Esophagus muscularis mucosa (tissue), 4 donors: ENCODE measurements at regions not wholly inside any gene's neighbourhood (a gene's known extent, or its start where the extent isn't known, plus 50 kb on each side); places are given as distances from the start of the nearest gene placed in this dataset.

ENCODE experiments used
- DNase-seq: peaks from one replicate; pipeline ENCODE4 v3.0.0-alpha.2; 2017; ENCODE audit errors: extremely low spot score
- H3K27ac ChIP-seq, 4 donors: fragments of 200-600 bp; sonication (generic); replicated peaks in 1 of 4; 1 replicate in 3 of 4; 2 replicates in 1 of 4; pipeline ENCODE4 v1.5.1; 2016 to 2019; ENCODE audit warnings: mild to moderate bottlenecking in 1 of 4
- H3K27me3 ChIP-seq, 4 donors: fragments of 200-600 bp; sonication (generic); one replicate each; pipeline versions ENCODE4 v1.5.1 to v1.6.0; 2016 to 2019
- H3K36me3 ChIP-seq, 4 donors: fragments of 200-600 bp; sonication (generic); one replicate each; pipeline ENCODE4 v1.5.1; 2016 to 2019
- H3K4me1 ChIP-seq, 4 donors: fragments of 200-600 bp; sonication (generic); one replicate each; pipeline ENCODE4 v1.5.1; 2016 to 2019
- H3K4me3 ChIP-seq, 4 donors: fragments of 200-600 bp; sonication (generic); 1 replicate in 2 of 4; 2 replicates in 2 of 4; pipeline ENCODE4 v1.5.1; 2016 to 2019; ENCODE audit warnings: mild to moderate bottlenecking in 4 of 4, moderate library complexity in 1 of 4
- H3K9me3 ChIP-seq, 4 donors: fragments of 200-600 bp; sonication (generic); 1 replicate in 3 of 4; 2 replicates in 1 of 4; pipeline ENCODE4 v1.5.1; 2016 to 2019
- EP300 ChIP-seq: sonication (generic); formaldehyde crosslinking; IDR thresholded peaks from one replicate; pipeline ENCODE4 v1.6.1; 2017; ENCODE audit warnings: antibody characterized with exemption
- POLR2A ChIP-seq: fragments of 450-650 bp; IDR thresholded peaks from one replicate; pipeline ENCODE4 v1.6.1; 2017; ENCODE audit warnings: antibody characterized with exemption, moderate library complexity, mild to moderate bottlenecking, low read depth
- POLR2AphosphoS5 ChIP-seq, 2 donors: sonication (generic); formaldehyde crosslinking; IDR thresholded peaks; one replicate each; pipeline ENCODE4 v1.6.1; 2017; ENCODE audit warnings: antibody characterized with exemption in 2 of 2
- WGBS: methylation state at CpG from one replicate; pipeline ENCODE4 v1.1.5; 2018; 5-methylcytosine and 5-hydroxymethylcytosine counted together
- intact Hi-C: fragments of 100-400 bp; cut with DNase I; formaldehyde crosslinking; loops from one replicate; pipeline ENCODE4 v1.15.1; 2023
- TF ChIP-seq, protein P1 (sequence below), 3 experiments: fragments of 200-600 bp in 2 of 3; fragments of 450-650 bp in 1 of 3; sonication (generic) in 2 of 3; IDR thresholded peaks; one replicate each; pipeline ENCODE4 v1.5.1; 2017 to 2019; ENCODE audit warnings: antibody characterized with exemption in 3 of 3, mild to moderate bottlenecking in 2 of 3, moderate library complexity in 1 of 3

DNA sequence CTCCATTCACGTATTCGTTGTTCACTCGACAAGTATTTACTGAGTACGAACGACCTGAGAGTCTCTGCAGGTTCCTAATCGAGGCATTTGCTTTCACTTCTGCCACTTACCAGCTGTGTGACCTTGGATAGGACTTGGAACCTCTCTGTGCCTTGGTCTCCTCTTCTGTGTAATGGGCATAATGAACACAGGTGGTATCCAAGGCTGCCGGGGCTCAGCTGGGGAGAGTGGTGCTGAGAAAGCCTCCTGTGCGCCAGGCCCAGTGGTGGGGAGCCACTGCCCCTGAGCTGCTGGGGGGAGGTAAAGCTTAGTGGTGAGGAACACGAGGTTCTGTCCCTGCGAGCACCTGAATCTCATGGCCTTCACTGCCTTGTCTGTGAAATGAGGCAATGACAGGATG lies 150.7 kb downstream of the IRF8 start:
- TF ChIP-seq, protein P1, sequence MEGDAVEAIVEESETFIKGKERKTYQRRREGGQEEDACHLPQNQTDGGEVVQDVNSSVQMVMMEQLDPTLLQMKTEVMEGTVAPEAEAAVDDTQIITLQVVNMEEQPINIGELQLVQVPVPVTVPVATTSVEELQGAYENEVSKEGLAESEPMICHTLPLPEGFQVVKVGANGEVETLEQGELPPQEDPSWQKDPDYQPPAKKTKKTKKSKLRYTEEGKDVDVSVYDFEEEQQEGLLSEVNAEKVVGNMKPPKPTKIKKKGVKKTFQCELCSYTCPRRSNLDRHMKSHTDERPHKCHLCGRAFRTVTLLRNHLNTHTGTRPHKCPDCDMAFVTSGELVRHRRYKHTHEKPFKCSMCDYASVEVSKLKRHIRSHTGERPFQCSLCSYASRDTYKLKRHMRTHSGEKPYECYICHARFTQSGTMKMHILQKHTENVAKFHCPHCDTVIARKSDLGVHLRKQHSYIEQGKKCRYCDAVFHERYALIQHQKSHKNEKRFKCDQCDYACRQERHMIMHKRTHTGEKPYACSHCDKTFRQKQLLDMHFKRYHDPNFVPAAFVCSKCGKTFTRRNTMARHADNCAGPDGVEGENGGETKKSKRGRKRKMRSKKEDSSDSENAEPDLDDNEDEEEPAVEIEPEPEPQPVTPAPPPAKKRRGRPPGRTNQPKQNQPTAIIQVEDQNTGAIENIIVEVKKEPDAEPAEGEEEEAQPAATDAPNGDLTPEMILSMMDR (IDR thresholded peaks at IDR 0.05), result no peak
- no peak for TF ChIP-seq EP300
- no peak for TF ChIP-seq POLR2A
- no peak for TF ChIP-seq POLR2AphosphoS5 (IDR thresholded peaks at IDR 0.05)
- H3K36me3 ChIP-seq, result no peaks in the 10 kb centered on the region
- H3K4me1 ChIP-seq, result peaks cover 0 to 15% (median 10%) of the 10 kb centered on the region in 4 donors
- no peak overlapping the region for H3K27ac ChIP-seq
- no peak for DNase-seq
- no peak overlapping the region for H3K4me3 ChIP-seq
- intact Hi-C loops, result no loop called here
- 91% methylated on average over 9 of the region's 10 CpGs for WGBS
- H3K9me3 ChIP-seq, result no peaks in the 10 kb centered on the region
- peaks cover 0 to 8% (median 0%) of the 10 kb centered on the region in 4 donors for H3K27me3 ChIP-seq

DNA sequence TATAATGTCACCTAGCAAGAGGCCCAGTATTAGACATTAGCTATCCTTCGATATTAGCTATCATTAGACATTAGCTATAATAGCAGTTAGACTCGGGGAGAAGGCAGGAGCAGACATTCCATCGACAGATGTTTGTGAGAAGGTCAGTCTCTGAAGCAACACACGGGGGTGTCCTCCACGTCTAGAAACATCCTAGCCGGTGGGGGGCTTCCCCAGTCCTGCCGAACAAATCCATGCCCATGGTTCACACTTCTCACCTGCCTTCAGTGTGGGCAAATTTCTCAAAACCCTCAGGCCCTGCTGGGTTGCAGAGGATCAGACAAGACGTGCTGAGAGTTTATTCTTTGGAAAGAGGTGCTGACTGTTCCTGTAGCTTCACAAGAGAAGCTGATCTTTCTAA lies 151.1 kb downstream of the IRF8 start:
- Histone ChIP-seq H3K9me3 (no peaks in the 10 kb centered on the region), H3K4me1 (peaks cover 0 to 15% (median 10%) of the 10 kb centered on the region in 4 donors), H3K27me3 (peaks cover 0 to 8% (median 0%) of the 10 kb centered on the region in 4 donors), H3K4me3 (no peak overlapping the region), H3K36me3 (no peaks in the 10 kb centered on the region), H3K27ac (no peak overlapping the region)
- no peak for TF ChIP-seq POLR2A
- no peak for TF ChIP-seq POLR2AphosphoS5 (IDR thresholded peaks at IDR 0.05)
- TF ChIP-seq, protein P1 (IDR thresholded peaks at IDR 0.05), result no peak
- TF ChIP-seq EP300, result no peak
- intact Hi-C loops, result no loop called here
- 86% methylated on average over 8 of the region's 8 CpGs for WGBS
- DNase-seq, result no peak

DNA sequence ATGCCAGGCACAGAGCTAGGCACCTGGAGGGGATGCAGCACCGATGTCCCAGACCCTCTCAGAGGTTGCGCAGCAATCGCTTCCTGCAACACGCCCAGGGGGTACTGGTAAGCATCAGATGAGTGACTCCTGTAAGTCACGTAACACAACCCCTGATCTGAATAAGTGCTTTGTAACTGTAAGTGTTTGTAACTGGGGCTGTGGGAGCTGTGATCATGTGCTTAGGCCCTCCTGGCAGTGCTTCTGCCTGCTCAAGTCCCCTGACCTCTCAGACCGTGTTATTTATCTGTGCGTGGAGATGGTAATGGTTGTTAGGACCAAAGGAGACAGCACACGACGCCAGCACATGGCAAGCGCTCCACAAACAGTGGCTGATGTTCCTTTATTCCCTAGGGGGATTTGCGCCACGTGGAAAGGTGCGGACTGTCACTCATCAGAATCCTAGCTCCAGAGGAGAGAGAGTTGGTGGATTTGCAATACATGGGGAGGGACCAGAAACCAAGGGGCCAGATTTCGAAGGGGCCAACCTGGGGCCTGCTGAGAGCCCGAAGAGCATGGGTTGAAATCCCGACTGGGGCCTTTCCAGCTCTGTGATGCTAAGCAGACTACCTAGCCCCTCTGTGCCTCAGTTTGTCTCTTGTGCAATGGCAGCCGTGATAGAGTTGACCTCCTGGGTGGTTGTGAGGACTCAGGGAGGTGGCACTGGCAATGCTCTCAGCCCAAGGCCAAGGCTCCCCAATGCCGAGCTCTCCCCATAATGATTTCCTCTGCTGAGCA lies 151.8 kb downstream of the IRF8 start:
- no peak for TF ChIP-seq POLR2AphosphoS5 (IDR thresholded peaks at IDR 0.05)
- TF ChIP-seq POLR2A, result no peak
- no peak for TF ChIP-seq EP300
- TF ChIP-seq, protein P1 (IDR thresholded peaks at IDR 0.05), result no peak
- WGBS, result 86% methylated on average over 17 of the region's 18 CpGs

DNA sequence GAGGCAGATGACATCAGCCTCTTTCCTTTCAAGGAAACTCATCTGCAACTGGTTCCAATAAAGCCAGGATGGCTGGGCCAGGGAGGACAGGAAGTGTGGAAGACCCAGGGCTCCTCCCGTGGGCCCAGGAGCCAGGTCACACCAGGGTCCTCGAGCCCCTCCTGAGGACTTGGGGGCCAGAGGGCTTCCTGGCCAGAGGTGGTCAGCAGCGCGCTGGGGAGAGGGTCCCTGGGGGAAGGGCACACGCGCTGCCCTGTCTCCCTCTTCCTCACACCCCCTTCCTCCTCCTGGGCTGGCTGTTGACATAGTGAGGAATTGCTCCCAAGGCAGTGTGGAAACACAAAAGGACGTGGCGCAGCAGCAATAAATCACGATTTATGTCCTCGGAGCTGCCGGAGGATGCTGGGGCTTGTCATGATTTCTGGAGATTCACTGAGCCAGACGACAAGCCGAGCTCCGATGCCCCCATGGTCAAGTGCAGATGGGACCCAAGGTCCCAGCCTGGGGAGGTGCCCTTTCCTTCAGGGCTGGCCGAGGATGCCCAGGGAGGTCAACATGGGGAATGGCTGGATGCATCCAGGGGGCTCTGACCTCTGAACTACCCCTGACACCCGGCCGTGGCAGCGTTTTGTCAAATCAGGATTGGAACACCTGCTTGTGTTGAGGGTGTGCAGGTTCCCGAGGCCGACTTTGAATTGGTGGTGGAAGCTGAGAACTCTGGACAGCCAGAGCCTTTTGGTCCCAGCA lies 152.6 kb downstream of the IRF8 start:
- DNase-seq, result no peak
- Histone ChIP-seq H3K27me3 (peaks cover 0 to 8% (median 0%) of the 10 kb centered on the region in 4 donors), H3K36me3 (no peaks in the 10 kb centered on the region), H3K4me1 (peaks cover 0 to 15% (median 10%) of the 10 kb centered on the region in 4 donors), H3K4me3 (peak overlapping the region in 1 of 4 donors; percentile 16), H3K27ac (no peak overlapping the region), H3K9me3 (no peaks in the 10 kb centered on the region)
- WGBS, result 58% methylated on average over 11 of the region's 20 CpGs
- intact Hi-C loops, result no loop called here
- TF ChIP-seq, protein P1 (IDR thresholded peaks at IDR 0.05), result no peak
- no peak for TF ChIP-seq POLR2A
- no peak for TF ChIP-seq POLR2AphosphoS5 (IDR thresholded peaks at IDR 0.05)
- no peak for TF ChIP-seq EP300

More for the DNA sequence above, 151.8 kb downstream of the IRF8 start:
- H3K9me3 ChIP-seq, result no peaks in the 10 kb centered on the region
- H3K27me3 ChIP-seq, result peaks cover 0 to 8% (median 0%) of the 10 kb centered on the region in 4 donors
- no peak overlapping the region for H3K4me3 ChIP-seq
- peaks cover 0 to 15% (median 10%) of the 10 kb centered on the region in 4 donors for H3K4me1 ChIP-seq
- no peak for DNase-seq
- H3K27ac ChIP-seq, result no peak overlapping the region
- intact Hi-C loops, result no loop called here
- H3K36me3 ChIP-seq, result no peaks in the 10 kb centered on the region
